Erythroblast (primary cell): ENCODE measurements at regions not wholly inside any gene's neighbourhood (a gene's known extent, or its start where the extent isn't known, plus 50 kb on each side); places are given as distances from the start of the nearest gene placed in this dataset.

Experiments used
- GATA1 ChIP-seq: IDR thresholded peaks from 2 replicates; pipeline ENCODE4 v1.6.1; 2011; ENCODE audit warnings: low read depth, mild to moderate bottlenecking, control low read depth, low read length, moderate library complexity
- POLR2A ChIP-seq: IDR thresholded peaks from 2 replicates; pipeline ENCODE4 v1.6.1; 2011; ENCODE audit warnings: mild to moderate bottlenecking, low read length

- TF ChIP-seq POLR2A (no peak), GATA1 (no peak)
Measured at GRCh38 chrX:68990948-68991347, 162.1 kb downstream of the EFNB1 start.
